ENCODE measurements at regions not wholly inside any gene's neighbourhood (a gene's known extent, or its start where the extent isn't known, plus 50 kb on each side); places are given as distances from the start of the nearest gene placed in this dataset.

DNA sequence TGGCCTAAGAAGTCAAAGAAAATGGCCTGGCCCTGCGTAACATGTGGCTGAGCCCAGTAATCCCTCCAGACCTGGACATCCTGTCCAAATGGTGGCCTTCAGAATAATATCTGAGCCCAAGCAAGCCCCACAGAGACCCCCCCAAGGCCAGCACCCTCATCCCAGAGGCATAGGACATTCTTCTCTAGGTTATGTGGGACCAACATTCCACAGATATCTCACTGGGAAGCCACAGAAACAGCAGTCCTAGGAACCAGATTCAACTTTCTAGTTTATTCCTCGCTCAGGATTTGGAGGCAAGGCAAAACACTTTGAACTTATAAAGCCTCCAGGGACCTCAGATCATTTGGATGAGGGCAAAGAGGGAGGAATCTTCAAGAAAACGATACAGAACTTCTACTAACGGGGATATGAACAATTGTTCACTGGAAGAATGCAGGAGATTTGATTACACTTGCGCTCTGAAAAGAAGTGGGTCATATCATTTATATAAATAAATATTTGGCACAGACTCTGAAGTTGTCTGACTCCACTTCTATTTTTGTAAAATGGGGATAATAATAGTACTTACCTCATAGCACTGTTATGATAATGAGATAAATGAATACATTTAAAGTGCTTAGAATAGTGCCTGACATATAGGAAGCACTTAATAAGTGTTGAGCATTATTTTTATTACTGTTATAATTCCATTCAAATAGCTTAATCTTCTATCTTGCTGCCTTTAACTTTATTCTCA lies 171.5 kb downstream of the NUAK1 start:
- TF ChIP-seq, protein P1, sequence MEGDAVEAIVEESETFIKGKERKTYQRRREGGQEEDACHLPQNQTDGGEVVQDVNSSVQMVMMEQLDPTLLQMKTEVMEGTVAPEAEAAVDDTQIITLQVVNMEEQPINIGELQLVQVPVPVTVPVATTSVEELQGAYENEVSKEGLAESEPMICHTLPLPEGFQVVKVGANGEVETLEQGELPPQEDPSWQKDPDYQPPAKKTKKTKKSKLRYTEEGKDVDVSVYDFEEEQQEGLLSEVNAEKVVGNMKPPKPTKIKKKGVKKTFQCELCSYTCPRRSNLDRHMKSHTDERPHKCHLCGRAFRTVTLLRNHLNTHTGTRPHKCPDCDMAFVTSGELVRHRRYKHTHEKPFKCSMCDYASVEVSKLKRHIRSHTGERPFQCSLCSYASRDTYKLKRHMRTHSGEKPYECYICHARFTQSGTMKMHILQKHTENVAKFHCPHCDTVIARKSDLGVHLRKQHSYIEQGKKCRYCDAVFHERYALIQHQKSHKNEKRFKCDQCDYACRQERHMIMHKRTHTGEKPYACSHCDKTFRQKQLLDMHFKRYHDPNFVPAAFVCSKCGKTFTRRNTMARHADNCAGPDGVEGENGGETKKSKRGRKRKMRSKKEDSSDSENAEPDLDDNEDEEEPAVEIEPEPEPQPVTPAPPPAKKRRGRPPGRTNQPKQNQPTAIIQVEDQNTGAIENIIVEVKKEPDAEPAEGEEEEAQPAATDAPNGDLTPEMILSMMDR (IDR thresholded peaks at IDR 0.05; ENCODE audit: insufficient read depth, low read length, poor library complexity, severe bottlenecking), result no peak
- TF ChIP-seq EZH2phosphoT487 (conservative IDR thresholded peaks at IDR 0.05; ENCODE audit: low read length), result no peak
